ENCODE measurements at regions not wholly inside any gene's neighbourhood (a gene's known extent, or its start where the extent isn't known, plus 50 kb on each side); places are given as distances from the start of the nearest gene placed in this dataset.

DNA sequence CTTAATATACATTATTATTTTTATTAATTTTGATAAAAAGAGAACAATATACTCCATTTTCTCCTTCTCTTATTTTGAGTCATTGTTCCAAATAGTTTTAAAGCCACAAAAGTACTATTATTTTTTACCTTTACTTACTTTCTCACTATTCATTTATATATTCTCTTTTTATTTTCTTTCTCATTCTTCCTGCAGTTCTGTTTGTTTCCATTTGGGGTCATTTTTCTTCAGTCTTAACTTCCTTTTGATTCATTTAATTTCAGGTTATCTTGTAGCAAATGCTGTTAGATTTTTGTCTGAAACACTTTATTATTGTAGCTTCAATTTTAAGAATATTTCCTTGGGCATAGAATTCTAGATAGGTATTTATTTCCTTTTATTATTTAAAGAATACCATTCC lies 438.6 kb upstream of the EPHA5 start:
- no peak overlapping the region for H2AFZ ChIP-seq (ENCODE audit: low read length)
- no peaks in the 10 kb centered on the region for H3K79me2 ChIP-seq (ENCODE audit: insufficient read depth, low read depth, low read length)
- CTCF ChIA-PET (ENCODE audit: unreplicated experiment): no interaction called here
- no peak overlapping the region for H3K27ac ChIP-seq (ENCODE audit: low read depth, low read length, poor library complexity, severe bottlenecking)
- DNase-seq (ENCODE audit: low spot score): no peak
- H3K9me2 ChIP-seq (ENCODE audit: insufficient read depth, low read length): no peaks in the 10 kb centered on the region
- H3K4me1 ChIP-seq (ENCODE audit: insufficient read depth, low read length, poor library complexity, severe bottlenecking): no peaks in the 10 kb centered on the region
- intact Hi-C loops (cut with micrococcal nuclease; ENCODE audit: unreplicated experiment): no loop called here
- POLR2A ChIA-PET: interaction anchor here (0.6 kb wide), 1 partner anchor 48 kb away, joined by 3 read pairs; no protein-coding TSS in a partner anchor
- H4K20me1 ChIP-seq (ENCODE audit: insufficient read depth, low read length): no peaks in the 10 kb centered on the region
- no peak for TF ChIP-seq EZH2phosphoT487 (IDR thresholded peaks at IDR 0.05; ENCODE audit: borderline replicate concordance, low read depth, low read length)
- TF ChIP-seq, protein P1, sequence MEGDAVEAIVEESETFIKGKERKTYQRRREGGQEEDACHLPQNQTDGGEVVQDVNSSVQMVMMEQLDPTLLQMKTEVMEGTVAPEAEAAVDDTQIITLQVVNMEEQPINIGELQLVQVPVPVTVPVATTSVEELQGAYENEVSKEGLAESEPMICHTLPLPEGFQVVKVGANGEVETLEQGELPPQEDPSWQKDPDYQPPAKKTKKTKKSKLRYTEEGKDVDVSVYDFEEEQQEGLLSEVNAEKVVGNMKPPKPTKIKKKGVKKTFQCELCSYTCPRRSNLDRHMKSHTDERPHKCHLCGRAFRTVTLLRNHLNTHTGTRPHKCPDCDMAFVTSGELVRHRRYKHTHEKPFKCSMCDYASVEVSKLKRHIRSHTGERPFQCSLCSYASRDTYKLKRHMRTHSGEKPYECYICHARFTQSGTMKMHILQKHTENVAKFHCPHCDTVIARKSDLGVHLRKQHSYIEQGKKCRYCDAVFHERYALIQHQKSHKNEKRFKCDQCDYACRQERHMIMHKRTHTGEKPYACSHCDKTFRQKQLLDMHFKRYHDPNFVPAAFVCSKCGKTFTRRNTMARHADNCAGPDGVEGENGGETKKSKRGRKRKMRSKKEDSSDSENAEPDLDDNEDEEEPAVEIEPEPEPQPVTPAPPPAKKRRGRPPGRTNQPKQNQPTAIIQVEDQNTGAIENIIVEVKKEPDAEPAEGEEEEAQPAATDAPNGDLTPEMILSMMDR (conservative IDR thresholded peaks at IDR 0.05; ENCODE audit: low read length): no peak
- no peaks in the 10 kb centered on the region for H3K9me3 ChIP-seq (ENCODE audit: low read length)
- BruUV-seq (replicated peaks): no TSS peak
- no peak overlapping the region for H3K4me2 ChIP-seq (ENCODE audit: low read length)
- H3K36me3 ChIP-seq (ENCODE audit: insufficient read depth, low read length): no peaks in the 10 kb centered on the region
- no peak overlapping the region for H3K4me3 ChIP-seq (ENCODE audit: low read depth, low read length, poor library complexity, severe bottlenecking)

DNA sequence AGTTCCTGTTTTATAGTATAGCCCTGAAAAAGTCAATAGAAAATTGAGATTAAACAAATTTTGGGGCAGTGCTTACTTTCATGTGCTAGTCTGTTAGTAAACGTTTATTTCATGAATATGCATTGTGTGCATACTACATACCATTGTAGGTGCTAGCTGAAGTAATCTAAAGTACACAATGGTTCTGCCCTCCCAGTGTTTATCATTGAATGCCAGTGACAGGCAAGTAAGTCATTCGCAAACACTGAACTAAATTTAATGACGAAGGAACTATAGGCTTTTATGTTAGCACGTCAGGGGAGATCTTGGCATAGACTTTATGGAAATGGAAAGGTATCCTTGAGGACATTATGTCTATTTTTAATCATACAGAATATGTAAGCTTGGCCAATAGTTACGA lies 426.9 kb upstream of the EPHA5 start:
- no peaks in the 10 kb centered on the region for H3K36me3 ChIP-seq (ENCODE audit: insufficient read depth, low read length)
- H3K9me2 ChIP-seq (ENCODE audit: insufficient read depth, low read length): no peaks in the 10 kb centered on the region
- intact Hi-C loops (cut with micrococcal nuclease; ENCODE audit: unreplicated experiment): no loop called here
- H3K79me2 ChIP-seq (ENCODE audit: insufficient read depth, low read depth, low read length): no peaks in the 10 kb centered on the region
- no TSS peak for BruUV-seq (replicated peaks)
- ChIA-PET POLR2A (no interaction called here), CTCF (ENCODE audit: unreplicated experiment) (interaction anchor here (0.5 kb wide), 1 partner anchor 88 kb away, joined by 3 read pairs; no protein-coding TSS in a partner anchor)
- TF ChIP-seq, protein P1 (conservative IDR thresholded peaks at IDR 0.05; ENCODE audit: low read length): no peak
- TF ChIP-seq EZH2phosphoT487 (IDR thresholded peaks at IDR 0.05; ENCODE audit: borderline replicate concordance, low read depth, low read length): no peak
- H3K4me3 ChIP-seq (ENCODE audit: low read depth, low read length, poor library complexity, severe bottlenecking): no peak overlapping the region
- H4K20me1 ChIP-seq (ENCODE audit: insufficient read depth, low read length): no peaks in the 10 kb centered on the region
- DNase-seq (ENCODE audit: low spot score): no peak
- H2AFZ ChIP-seq (ENCODE audit: low read length): no peak overlapping the region
- no peak overlapping the region for H3K27ac ChIP-seq (ENCODE audit: low read depth, low read length, poor library complexity, severe bottlenecking)
- H3K9me3 ChIP-seq (ENCODE audit: low read length): no peaks in the 10 kb centered on the region
- H3K4me2 ChIP-seq (ENCODE audit: low read length): no peak overlapping the region
- no peaks in the 10 kb centered on the region for H3K4me1 ChIP-seq (ENCODE audit: insufficient read depth, low read length, poor library complexity, severe bottlenecking)

DNA sequence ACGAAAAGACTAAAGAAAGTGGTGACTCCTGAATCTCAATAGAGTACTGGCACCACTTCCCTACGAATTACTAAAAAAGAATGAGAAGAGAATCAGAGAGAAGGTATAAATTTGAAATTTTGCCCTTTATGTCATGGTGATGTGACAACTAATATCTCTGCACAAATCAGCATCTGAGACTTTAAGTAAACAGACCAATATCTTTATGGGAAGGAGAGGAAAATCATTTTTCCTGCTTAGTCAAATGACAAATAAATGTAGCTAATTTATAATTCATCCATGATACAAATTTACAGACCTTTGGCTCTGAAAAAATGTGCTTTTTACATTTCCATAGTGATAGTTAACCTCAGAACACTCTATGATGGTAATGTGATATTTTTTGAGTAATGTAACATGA lies 424.8 kb upstream of the EPHA5 start:
- TF ChIP-seq EZH2phosphoT487 (IDR thresholded peaks at IDR 0.05; ENCODE audit: borderline replicate concordance, low read depth, low read length): no peak
- TF ChIP-seq, protein P1 (conservative IDR thresholded peaks at IDR 0.05; ENCODE audit: low read length): no peak
- DNase-seq (ENCODE audit: low spot score): no peak
- Histone ChIP-seq H3K4me1 (ENCODE audit: insufficient read depth, low read length, poor library complexity, severe bottlenecking) (no peaks in the 10 kb centered on the region), H3K36me3 (ENCODE audit: insufficient read depth, low read length) (no peaks in the 10 kb centered on the region), H3K4me3 (ENCODE audit: low read depth, low read length, poor library complexity, severe bottlenecking) (no peak overlapping the region), H3K9me3 (ENCODE audit: low read length) (no peaks in the 10 kb centered on the region), H2AFZ (ENCODE audit: low read length) (no peak overlapping the region), H4K20me1 (ENCODE audit: insufficient read depth, low read length) (no peaks in the 10 kb centered on the region), H3K4me2 (ENCODE audit: low read length) (no peak overlapping the region), H3K79me2 (ENCODE audit: insufficient read depth, low read depth, low read length) (no peaks in the 10 kb centered on the region), H3K9me2 (ENCODE audit: insufficient read depth, low read length) (no peaks in the 10 kb centered on the region), H3K27ac (ENCODE audit: low read depth, low read length, poor library complexity, severe bottlenecking) (no peak overlapping the region)
- CTCF ChIA-PET (ENCODE audit: unreplicated experiment): no interaction called here
- BruUV-seq (replicated peaks): no TSS peak
- intact Hi-C loops (cut with micrococcal nuclease; ENCODE audit: unreplicated experiment): no loop called here
- POLR2A ChIA-PET: no interaction called here

Measured in OCI-LY7 (cell line).